ENCODE measurements at regions not wholly inside any gene's neighbourhood (a gene's known extent, or its start where the extent isn't known, plus 50 kb on each side); places are given as distances from the start of the nearest gene placed in this dataset.

DNA sequence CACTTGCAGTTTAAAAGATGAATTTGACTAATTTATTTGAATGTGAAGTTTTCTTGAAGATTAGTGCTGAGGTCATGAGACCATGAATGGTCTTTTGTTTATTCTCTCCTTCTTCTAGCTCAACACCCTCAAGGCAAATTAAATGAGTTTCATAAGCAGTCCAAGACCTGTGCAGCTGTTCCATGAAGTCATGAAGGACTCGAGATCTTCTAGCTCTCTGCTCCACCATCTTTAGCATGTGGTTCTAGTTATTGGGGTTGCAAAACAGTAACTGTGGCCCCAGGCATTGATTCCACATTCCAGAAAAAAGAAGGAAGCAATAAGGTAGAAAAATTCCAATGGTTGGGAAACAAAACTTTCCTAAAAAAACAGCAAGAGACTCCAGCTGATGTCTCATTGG, 84.2 kb upstream of the HS3ST1 start:
- Histone ChIP-seq H4K5ac (ENCODE audit: insufficient read length, low read depth, low read length) (no peak overlapping the region), H3K79me1 (ENCODE audit: low read depth, low read length) (no peaks in the 10 kb centered on the region), H3K27ac (ENCODE audit: low read depth, low read length) (no peak overlapping the region), H3K56ac (replicated peaks; ENCODE audit: insufficient read length, low read depth, low read length) (no peak overlapping the region), H3K4me3 (ENCODE audit: extremely low read depth in 1 of 4, insufficient read depth in 2 of 4, low read depth in 3 of 4, low read length in 4 of 4) (no peak overlapping the region), H3K9ac (replicated peaks in 1 of 4; ENCODE audit: extremely low read depth in 1 of 4, low read depth in 3 of 4, low read length in 3 of 4) (no peak overlapping the region), H3K23ac (ENCODE audit: insufficient read length) (no peak overlapping the region), H2BK5ac (ENCODE audit: low read depth, low read length) (no peak overlapping the region), H4K91ac (replicated peaks; ENCODE audit: insufficient read length, low read length) (no peak overlapping the region), H3K36me3 (ENCODE audit: control insufficient read depth in 2 of 4, insufficient read depth in 4 of 4, low read length in 3 of 4) (no peaks in the 10 kb centered on the region), H3K79me2 (ENCODE audit: control insufficient read depth in 1 of 2, insufficient read depth in 2 of 2, low read length in 2 of 2) (no peaks in the 10 kb centered on the region), H3K27me3 (replicated peaks in 1 of 4; ENCODE audit: control insufficient read depth in 3 of 4, extremely low read depth in 1 of 4, insufficient read depth in 3 of 4, low read length in 3 of 4) (no peaks in the 10 kb centered on the region), H3K18ac (ENCODE audit: extremely low read depth, low read length) (no peak overlapping the region), H3K4me2 (ENCODE audit: insufficient read depth in 1 of 2, low read depth in 2 of 2, low read length in 2 of 2) (no peak overlapping the region), H2AFZ (ENCODE audit: low read length) (no peak overlapping the region), H3K4ac (replicated peaks; ENCODE audit: insufficient read length, low read depth, low read length) (no peak overlapping the region), H2BK120ac (replicated peaks; ENCODE audit: low read depth, low read length) (no peak overlapping the region), H2AK5ac (ENCODE audit: low read depth, low read length) (no peak overlapping the region), H2BK15ac (ENCODE audit: low read length) (no peak overlapping the region), H2BK20ac (ENCODE audit: low read length) (no peak overlapping the region), H3K14ac (ENCODE audit: insufficient read length) (no peak overlapping the region), H2BK12ac (ENCODE audit: low read depth, low read length) (no peak overlapping the region), H3K4me1 (replicated peaks in 1 of 4; ENCODE audit: control insufficient read depth in 3 of 4, insufficient read depth in 4 of 4, low read length in 3 of 4) (no peaks in the 10 kb centered on the region), H4K8ac (ENCODE audit: extremely low read depth, insufficient read depth, low read length) (no peak overlapping the region), H3K23me2 (ENCODE audit: low read depth, low read length) (no peaks in the 10 kb centered on the region), H4K20me1 (replicated peaks in 1 of 2; ENCODE audit: control insufficient read depth in 1 of 2, insufficient read depth in 2 of 2, low read length in 2 of 2) (no peaks in the 10 kb centered on the region), H3K9me3 (ENCODE audit: insufficient read depth in 2 of 2, low read depth in 1 of 2, low read length in 1 of 2) (no peaks in the 10 kb centered on the region)
- DNase-seq (ENCODE audit: low read depth in 1 of 2, low spot score in 2 of 2) (no peak), FAIRE-seq (no peak)
- WGBS, 2 experiments (ENCODE audit: extremely low coverage in 1 of 2, insufficient coverage in 1 of 2, insufficient read length in 1 of 2, insufficient replicate concordance in 2 of 2, low coverage in 1 of 2, low lambda C conversion rate in 2 of 2, missing lambda C conversion rate in 1 of 2) = 89% methylated on average over 1 of the region's 1 CpG; no CpG with 5 or more reads in 1 of the 2 experiments
- ChIA-PET POLR2A (ENCODE audit: partially characterized antibody) (no interaction called here), CTCF (ENCODE audit: partially characterized antibody) (interaction anchor here (0.6 kb wide), 1 partner anchor 22 kb away, joined by 3 read pairs; no protein-coding TSS in a partner anchor)
- TF ChIP-seq BRCA1 (IDR thresholded peaks at IDR 0.05; ENCODE audit: low read depth, low read length) (no peak), RNF2 (IDR thresholded peaks at IDR 0.05; ENCODE audit: borderline replicate concordance, low read depth, low read length, missing control alignments, poor library complexity, severe bottlenecking) (no peak), MAFK (IDR thresholded peaks at IDR 0.05; ENCODE audit: low read depth, low read length) (no peak), KDM1A (IDR thresholded peaks at IDR 0.05; ENCODE audit: borderline replicate concordance, low read length) (no peak), SUZ12 (IDR thresholded peaks at IDR 0.05; ENCODE audit: low read length) (no peak), RFX5 (IDR thresholded peaks at IDR 0.05; ENCODE audit: borderline replicate concordance, low read depth, low read length) (no peak), FOSL1 (IDR thresholded peaks at IDR 0.05; ENCODE audit: insufficient read depth, low read depth, low read length) (no peak), POLR2A (IDR thresholded peaks at IDR 0.05; ENCODE audit: control extremely low read depth in 1 of 2, low read depth in 2 of 2, low read length in 2 of 2) (no peak)
- TF ChIP-seq, protein P1, sequence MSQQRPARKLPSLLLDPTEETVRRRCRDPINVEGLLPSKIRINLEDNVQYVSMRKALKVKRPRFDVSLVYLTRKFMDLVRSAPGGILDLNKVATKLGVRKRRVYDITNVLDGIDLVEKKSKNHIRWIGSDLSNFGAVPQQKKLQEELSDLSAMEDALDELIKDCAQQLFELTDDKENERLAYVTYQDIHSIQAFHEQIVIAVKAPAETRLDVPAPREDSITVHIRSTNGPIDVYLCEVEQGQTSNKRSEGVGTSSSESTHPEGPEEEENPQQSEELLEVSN (IDR thresholded peaks at IDR 0.05) = no peak
